Type B pancreatic cell (in vitro differentiated cells): ENCODE measurements at regions not wholly inside any gene's neighbourhood (a gene's known extent, or its start where the extent isn't known, plus 50 kb on each side); places are given as distances from the start of the nearest gene placed in this dataset.

Experiments used
- DNase-seq: peaks from one replicate; pipeline ENCODE4 v3.0.0; 2021; ENCODE audit warnings: mixed read lengths; ENCODE audit not compliant: unreplicated experiment; ENCODE audit errors: extremely low spot score
- H3K27ac Mint-ChIP-seq: 2 replicates; pipeline ENCODE4 v1.8.0; 2021; ENCODE audit warnings: mild to moderate bottlenecking, mixed read lengths
- H3K27me3 Mint-ChIP-seq: 2 replicates; pipeline ENCODE4 v1.8.0; 2021; ENCODE audit warnings: mixed read lengths
- H3K36me3 Mint-ChIP-seq: 2 replicates; pipeline ENCODE4 v1.8.0; 2021; ENCODE audit warnings: mixed read lengths
- H3K4me1 Mint-ChIP-seq: one replicate; pipeline ENCODE4 v1.8.0; 2021; ENCODE audit warnings: mixed read lengths; ENCODE audit not compliant: unreplicated experiment
- H3K4me3 Mint-ChIP-seq: 2 replicates; pipeline ENCODE4 v1.8.0; 2021; ENCODE audit warnings: mild to moderate bottlenecking, mixed read lengths
- H3K9me3 Mint-ChIP-seq: 2 replicates; pipeline ENCODE4 v1.8.0; 2021; ENCODE audit warnings: mixed read lengths
- CTCF ChIP-seq: fragments of 200-600 bp; sonication (generic); conservative IDR thresholded peaks from 2 replicates; pipeline ENCODE4 v1.5.0; 2021; ENCODE audit warnings: antibody characterized with exemption, mild to moderate bottlenecking

- TF ChIP-seq CTCF = peak; percentile 91
- H3K4me1 Mint-ChIP-seq = peaks cover 10% of the 10 kb centered on the region
- no peaks in the 10 kb centered on the region for H3K9me3 Mint-ChIP-seq
- no peak for DNase-seq
- no peak overlapping the region for H3K4me3 Mint-ChIP-seq
- H3K27me3 Mint-ChIP-seq = peaks cover 2% of the 10 kb centered on the region
- no peaks in the 10 kb centered on the region for H3K36me3 Mint-ChIP-seq
- no peak overlapping the region for H3K27ac Mint-ChIP-seq
Observed at GRCh38 chr14:83300476-83301064, 1766.9 kb upstream of the SEL1L start.

- no peak for DNase-seq
- Mint-ChIP-seq H3K36me3 (no peaks in the 10 kb centered on the region), H3K27ac (no peak overlapping the region), H3K4me1 (peaks cover 10% of the 10 kb centered on the region), H3K4me3 (no peak overlapping the region), H3K27me3 (peaks cover 2% of the 10 kb centered on the region), H3K9me3 (no peaks in the 10 kb centered on the region)
- TF ChIP-seq CTCF = no peak
Observed at GRCh38 chr14:83301791-83302190, 1768.1 kb upstream of the SEL1L start.

- Mint-ChIP-seq H3K9me3 (no peaks in the 10 kb centered on the region), H3K27ac (no peak overlapping the region), H3K27me3 (no peaks in the 10 kb centered on the region), H3K4me3 (no peak overlapping the region), H3K36me3 (no peaks in the 10 kb centered on the region), H3K4me1 (no peaks in the 10 kb centered on the region)
- no peak for TF ChIP-seq CTCF
- no peak for DNase-seq
Observed at GRCh38 chr14:83309211-83309610, 1775.6 kb upstream of the SEL1L start.

- H3K9me3 Mint-ChIP-seq = no peaks in the 10 kb centered on the region
- no peak overlapping the region for H3K4me3 Mint-ChIP-seq
- DNase-seq = no peak
- no peak overlapping the region for H3K27ac Mint-ChIP-seq
- H3K36me3 Mint-ChIP-seq = no peaks in the 10 kb centered on the region
- H3K27me3 Mint-ChIP-seq = no peaks in the 10 kb centered on the region
- H3K4me1 Mint-ChIP-seq = no peaks in the 10 kb centered on the region
- TF ChIP-seq CTCF = no peak
Observed at GRCh38 chr14:83309833-83310232, 1776.2 kb upstream of the SEL1L start.

GRCh38 chr14:83312511-83312910 lies 1778.9 kb upstream of the SEL1L start:
- TF ChIP-seq CTCF = no peak
- DNase-seq = no peak
- no peaks in the 10 kb centered on the region for H3K27me3 Mint-ChIP-seq
- H3K4me3 Mint-ChIP-seq = no peak overlapping the region
- no peaks in the 10 kb centered on the region for H3K4me1 Mint-ChIP-seq
- H3K9me3 Mint-ChIP-seq = no peaks in the 10 kb centered on the region
- no peak overlapping the region for H3K27ac Mint-ChIP-seq
- no peaks in the 10 kb centered on the region for H3K36me3 Mint-ChIP-seq

GRCh38 chr14:83314764-83315163 lies 1781.1 kb upstream of the SEL1L start:
- Mint-ChIP-seq H3K36me3 (no peaks in the 10 kb centered on the region), H3K4me1 (no peaks in the 10 kb centered on the region), H3K27me3 (no peaks in the 10 kb centered on the region), H3K9me3 (peaks cover 6% of the 10 kb centered on the region), H3K27ac (no peak overlapping the region), H3K4me3 (no peak overlapping the region)
- TF ChIP-seq CTCF = no peak
- DNase-seq = no peak
